M059J (cell line): ENCODE measurements at regions not wholly inside any gene's neighbourhood (a gene's known extent, or its start where the extent isn't known, plus 50 kb on each side); places are given as distances from the start of the nearest gene placed in this dataset.
A peak's percentile ranks its signal among the peaks of the same experiment; 100 is the strongest.

ENCODE experiments used
- DNase-seq: peaks from one replicate; pipeline ENCODE4 v3.0.0-alpha.2; 2012; ENCODE audit warnings: low read depth

DNA sequence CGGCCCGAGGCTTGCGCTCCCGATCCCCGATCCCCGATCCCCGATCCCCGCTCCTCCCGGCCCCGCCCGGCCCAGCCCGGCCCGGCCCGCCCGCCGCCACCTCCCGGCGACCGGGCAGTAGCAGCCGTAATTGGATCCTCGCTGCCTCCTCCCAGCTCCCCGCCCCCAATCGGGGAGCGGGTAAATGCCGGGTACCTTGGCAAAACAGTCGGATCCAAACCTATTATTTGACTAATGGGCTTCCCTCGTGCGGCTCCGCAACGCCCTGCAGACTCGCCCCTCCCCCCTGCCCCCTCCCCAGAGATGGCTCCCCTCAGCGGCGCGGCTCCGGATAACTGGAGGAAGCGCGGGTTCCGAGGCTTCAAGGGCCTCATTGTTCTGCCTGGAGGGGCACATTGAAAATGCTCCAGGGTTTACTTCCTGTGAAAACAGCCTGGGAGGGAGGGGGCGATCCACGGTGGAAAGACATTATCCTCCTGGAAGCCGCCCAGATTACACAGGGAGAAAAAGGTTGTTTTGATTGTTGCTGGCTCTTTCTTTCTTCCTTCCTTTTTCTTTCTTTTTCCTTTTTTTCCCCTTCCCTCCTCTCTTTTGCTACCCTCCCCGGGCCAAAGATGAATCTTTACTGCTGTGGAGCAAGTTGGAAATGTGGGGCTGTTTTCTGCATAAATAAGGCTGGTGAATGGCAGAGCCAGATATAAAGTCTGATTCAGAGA, 94.7 kb upstream of the ZMIZ1 start:
- peak; percentile 85 for DNase-seq

DNA sequence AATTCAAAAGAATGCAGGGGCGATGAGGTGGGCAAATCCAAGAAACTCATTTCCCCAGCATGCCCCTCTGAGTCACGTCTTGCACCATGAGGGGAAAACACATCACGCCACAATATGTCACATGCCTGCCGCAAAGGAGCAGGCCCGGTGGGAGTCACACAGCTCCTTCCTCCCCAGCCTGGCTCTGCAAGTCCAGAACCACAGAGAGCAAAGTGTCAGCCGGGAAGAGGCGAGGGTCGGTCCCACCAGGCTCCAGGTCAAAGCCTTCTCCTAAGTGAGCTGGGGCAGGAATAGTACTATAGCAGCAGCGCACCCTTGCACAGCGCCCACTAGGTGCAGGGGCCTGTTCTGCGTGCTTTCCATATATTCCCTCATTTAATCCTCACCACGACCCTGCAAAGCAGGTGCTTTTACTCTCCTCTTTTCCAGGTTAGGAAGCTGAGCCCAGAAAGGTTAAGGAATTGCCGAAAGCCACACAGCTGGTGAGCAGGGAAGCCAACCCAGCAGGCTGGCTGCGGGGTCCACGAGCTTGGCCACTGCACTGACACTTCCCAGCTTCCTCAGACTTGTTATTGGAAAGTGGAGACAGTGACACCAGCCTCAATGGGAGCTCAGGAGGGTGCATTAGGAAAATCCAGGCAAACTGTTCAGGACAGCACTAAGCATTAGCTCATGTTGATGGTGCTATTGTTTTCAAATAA, 94.0 kb upstream of the ZMIZ1 start:
- DNase-seq: peak; percentile 90

DNA sequence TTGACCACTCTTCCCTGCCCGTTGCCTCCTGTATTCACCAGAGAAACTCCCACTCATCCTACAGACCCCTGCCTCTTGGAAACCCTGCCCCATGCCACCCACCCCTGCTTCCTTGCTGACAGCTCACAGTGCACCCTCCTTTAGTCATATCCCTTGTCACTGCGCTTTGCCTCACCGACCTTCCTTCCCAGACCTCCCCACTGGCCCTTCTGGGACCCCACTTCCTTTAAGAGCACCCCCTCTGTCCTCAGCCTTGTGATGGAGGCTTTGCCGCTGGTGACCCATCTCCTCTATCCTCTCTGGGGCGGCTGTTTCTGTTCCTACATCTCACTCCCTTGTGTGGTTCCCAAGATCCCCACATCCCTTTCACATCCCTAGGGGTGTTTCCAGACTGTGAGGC, 92.8 kb upstream of the ZMIZ1 start:
- DNase-seq: no peak

DNA sequence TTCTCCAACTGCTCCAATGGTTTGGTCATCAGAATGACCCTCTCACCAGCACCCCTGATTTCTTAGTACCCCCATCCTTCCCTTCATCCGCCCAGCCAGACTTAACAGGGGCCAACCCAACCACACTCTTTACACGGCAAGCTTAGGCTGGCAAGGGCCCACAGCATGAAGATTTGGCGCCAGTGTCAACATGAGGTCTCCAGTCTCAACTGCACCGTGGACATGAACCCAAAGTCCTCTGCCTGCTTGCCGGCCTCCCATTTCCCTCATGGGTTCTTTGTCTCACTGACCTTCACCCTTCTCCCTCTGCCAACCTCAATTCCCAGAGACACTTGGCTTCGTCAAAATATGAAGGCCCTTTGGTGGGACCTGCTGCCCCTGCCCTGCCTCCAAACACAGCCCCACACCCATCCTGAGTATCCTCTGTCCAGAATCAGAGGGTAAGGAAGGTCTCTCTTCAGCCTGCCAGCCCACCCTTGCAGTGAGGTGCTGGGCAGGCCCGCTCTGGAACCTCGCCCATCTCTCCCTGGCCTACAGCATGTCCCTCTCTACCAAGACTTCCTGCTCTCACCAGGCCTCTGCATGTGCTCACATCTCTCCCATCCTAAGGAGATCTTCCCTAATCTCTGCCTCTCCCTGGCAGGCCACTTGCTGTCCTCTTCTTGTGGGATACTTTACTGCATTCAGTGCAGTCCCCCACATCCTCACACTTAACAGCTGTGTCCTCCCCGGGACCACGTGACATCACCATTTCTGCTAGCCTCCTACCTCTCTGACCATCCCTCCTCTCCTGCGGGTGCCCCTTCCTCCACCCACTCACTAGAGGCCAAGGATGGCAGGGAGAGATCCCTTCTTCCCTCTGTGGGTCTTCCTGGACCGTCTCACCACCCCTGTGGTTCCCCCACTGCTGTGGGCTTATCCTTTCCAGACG, 91.7 kb upstream of the ZMIZ1 start:
- DNase-seq: no peak

- no peak for DNase-seq
These were observed 88.8 kb upstream of the ZMIZ1 start for GRCh38 chr10:78979938-78980337.

- no peak for DNase-seq
These were observed 88.4 kb upstream of the ZMIZ1 start for GRCh38 chr10:78980354-78980753.

- no peak for DNase-seq
These were observed 88.0 kb upstream of the ZMIZ1 start for GRCh38 chr10:78980815-78981214.

DNA sequence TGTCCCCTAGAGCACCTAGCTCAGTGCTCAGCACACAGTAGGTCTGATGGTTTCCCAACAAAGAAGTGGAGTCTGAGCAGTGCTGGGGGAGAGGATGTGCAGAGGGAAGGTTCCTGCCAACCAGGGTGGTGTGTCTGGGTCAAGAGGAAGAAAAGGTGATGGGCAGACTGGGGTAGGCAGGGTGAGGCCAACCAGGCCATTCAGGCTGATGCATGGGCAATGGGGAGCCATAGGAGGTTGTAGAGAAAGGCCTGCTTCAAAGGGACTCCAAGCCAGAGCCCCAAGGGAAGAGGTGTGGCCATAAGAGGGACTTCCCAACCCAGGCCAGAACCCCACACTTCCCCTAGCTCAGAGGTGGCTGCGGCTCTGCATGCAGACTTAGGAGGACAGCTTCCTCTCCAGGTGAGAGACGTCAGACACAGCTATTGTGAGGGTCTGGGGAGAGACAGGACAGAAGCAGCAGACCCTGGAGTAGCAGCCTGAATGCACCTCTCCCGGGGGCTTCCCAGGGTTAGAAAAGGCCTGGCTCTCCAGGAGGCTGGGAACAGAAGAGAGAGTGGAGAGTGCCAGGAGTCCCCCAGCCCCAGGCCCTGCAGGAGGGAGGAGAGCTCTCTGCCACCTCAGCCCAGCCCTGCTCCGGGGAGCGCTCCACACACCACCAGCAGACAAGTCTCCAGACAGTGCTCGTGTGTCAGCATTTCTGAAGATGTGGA, 87.4 kb upstream of the ZMIZ1 start:
- DNase-seq: no peak

GRCh38 chr10:78981970-78982281, 86.8 kb upstream of the ZMIZ1 start:
- peak; percentile 32 for DNase-seq

GRCh38 chr10:78982726-78983125, 86.0 kb upstream of the ZMIZ1 start:
- DNase-seq: no peak

- no peak for DNase-seq
These were observed 85.2 kb upstream of the ZMIZ1 start for GRCh38 chr10:78983608-78984007.

GRCh38 chr10:78985973-78986818, 82.6 kb upstream of the ZMIZ1 start:
- no peak for DNase-seq

DNA sequence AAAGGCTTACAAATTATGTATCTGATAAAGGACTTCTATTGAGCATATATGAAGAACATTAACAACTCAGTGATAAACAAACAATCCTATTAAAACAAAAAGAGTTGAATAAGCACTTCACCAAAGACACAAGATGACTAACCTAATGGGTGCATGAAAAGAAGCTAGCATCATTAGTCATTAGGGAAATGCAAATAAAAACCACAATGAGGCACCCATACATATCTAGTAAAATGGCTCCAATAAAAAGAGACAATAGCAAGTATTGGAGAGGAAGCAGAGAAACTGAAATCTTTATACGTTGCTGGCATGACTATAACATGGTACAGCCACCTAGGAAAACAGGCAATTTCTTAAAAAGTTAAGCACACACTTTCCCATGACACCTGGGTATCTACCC, 77.6 kb upstream of the ZMIZ1 start:
- DNase-seq: peak; percentile 77

DNA sequence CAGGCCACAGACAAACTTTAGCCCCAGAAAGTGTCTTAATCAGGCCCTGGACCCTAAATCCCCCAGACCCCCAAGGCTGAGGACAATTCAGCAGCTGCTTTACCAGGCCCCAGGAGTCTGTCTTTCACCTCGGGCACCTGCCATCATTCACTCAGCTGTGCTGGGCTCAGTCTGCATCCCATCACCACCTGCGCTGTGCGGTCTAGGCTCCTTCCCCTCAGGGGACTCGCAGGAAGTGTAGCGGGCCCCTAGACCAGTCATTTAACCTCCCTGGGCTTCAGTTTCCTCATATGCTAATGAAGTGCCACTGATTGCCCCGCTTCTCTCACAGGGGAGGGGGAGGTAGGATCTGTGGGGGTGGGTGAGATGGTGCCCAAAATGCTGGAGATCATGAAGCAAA, 76.4 kb upstream of the ZMIZ1 start:
- no peak for DNase-seq

DNA sequence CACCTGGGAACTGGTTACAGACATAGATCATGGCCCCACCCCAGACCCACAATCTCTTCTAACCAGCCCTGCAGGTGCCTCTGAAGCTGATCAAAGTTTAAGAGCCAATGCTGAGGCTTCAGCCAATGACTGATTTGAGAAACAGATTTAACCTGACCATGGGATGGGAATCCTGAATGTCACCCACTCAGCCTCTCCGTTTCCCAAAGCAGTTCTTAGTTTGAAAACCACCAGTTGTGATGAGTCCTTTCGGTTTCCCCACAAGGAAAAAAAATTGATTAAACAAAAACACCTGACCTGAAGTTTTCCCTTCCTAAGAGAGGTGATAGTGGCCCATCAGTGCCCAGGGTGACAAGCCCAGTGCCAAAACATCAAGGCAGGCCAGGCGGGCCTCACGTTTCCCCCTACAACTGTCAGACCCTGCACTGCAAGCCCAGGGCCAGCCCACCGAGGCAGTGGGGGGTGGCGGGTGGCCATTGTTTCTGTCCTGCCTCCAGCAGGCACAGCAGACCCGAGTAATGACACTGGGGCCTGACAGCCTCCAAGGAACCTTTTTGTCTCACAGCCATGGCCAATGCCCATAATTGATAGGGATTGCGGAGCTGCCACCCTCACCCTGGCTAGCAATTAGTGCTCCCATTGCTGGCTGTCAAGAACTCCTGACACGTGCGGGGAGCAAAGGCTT, 75.4 kb upstream of the ZMIZ1 start:
- no peak for DNase-seq

DNA sequence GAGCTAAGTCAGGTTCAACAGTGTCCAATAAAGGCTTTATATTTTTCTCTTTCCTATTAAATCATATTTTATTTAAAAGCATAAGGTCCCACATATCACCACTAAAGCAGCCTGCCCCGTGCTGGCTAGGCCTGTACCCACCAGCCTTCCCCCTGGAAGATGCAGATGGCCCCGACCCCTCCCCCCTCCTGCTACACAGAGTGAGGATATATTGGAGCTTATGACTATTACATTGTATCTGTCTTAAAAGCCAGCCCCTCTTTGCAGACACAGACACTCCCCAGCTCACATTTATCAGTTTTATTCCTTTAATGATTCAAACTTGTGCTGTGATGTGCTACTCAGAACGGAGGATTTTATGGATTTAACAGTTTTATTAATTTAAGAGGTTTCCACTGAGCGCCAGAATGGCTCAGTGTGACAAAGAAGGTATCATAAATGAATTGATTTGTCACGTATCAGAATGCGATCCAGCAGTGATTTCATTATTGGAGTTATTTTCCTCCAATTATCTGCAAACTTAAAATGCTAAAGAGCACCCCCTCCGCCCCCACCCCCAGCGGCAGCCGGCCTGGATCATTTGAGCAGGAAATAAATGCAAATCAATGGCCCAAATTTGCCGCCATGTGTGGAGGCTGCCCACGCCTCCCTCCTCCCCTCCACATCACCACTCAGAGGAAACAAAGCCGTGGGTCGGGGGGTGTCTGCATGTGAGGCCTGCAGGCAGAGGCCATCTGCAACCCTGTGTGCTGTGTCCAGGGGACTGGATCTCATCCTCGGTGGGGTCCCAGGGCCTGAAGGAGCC, 72.6 kb upstream of the ZMIZ1 start:
- no peak for DNase-seq

GRCh38 chr10:78996792-78997129, 72.0 kb upstream of the ZMIZ1 start:
- DNase-seq: no peak

GRCh38 chr10:78997635-78998618, 70.8 kb upstream of the ZMIZ1 start:
- DNase-seq: no peak
